CD8-positive, alpha-beta memory T cell (primary cell): ENCODE measurements at regions not wholly inside any gene's neighbourhood (a gene's known extent, or its start where the extent isn't known, plus 50 kb on each side); places are given as distances from the start of the nearest gene placed in this dataset.

ENCODE experiments used
- CTCF ChIA-PET: fragments of 350-600 bp; sonication (Branson Sonifier 250); formaldehyde crosslinking; loops from one replicate; lab custom pipeline; 2021; ENCODE audit warnings: antibody characterized with exemption; lab: Charles Lee
- POLR2A ChIA-PET: fragments of 350-600 bp; sonication (Branson Sonifier 250); formaldehyde crosslinking; loops from one replicate; lab custom pipeline; 2021; ENCODE audit warnings: antibody characterized with exemption; lab: Charles Lee
- DNase-seq, 5 donors: peaks; one replicate each; pipeline versions ENCODE4 v3.0.0 to v3.0.0-alpha.2; 2020 to 2022; ENCODE audit warnings: mixed read lengths in 1 of 5
- H3K27ac ChIP-seq: one replicate; pipeline ENCODE4 v1.7.0; 2013; ENCODE audit warnings: low read depth, mild to moderate bottlenecking, low read length, moderate library complexity
- H3K27me3 ChIP-seq: 2 replicates; pipeline ENCODE4 v1.7.0; 2013; ENCODE audit warnings: low read length, mild to moderate bottlenecking; ENCODE audit not compliant: insufficient read depth, poor library complexity, severe bottlenecking
- H3K36me3 ChIP-seq: 2 replicates; pipeline ENCODE4 v1.7.0; 2013; ENCODE audit warnings: mild to moderate bottlenecking, low read length, moderate library complexity; ENCODE audit not compliant: insufficient read depth
- H3K4me1 ChIP-seq: 2 replicates; pipeline ENCODE4 v1.7.0; 2013; ENCODE audit warnings: mild to moderate bottlenecking, low read length, moderate library complexity; ENCODE audit not compliant: insufficient read depth
- H3K4me3 ChIP-seq: 2 replicates; pipeline ENCODE4 v1.7.0; 2013; ENCODE audit warnings: mild to moderate bottlenecking, low read length
- H3K9me3 ChIP-seq: 2 replicates; pipeline ENCODE4 v1.7.0; 2013; ENCODE audit warnings: mild to moderate bottlenecking, low read length
- H3K27ac Mint-ChIP-seq, 8 donors: one replicate each; pipeline ENCODE4 v1.8.0; 2020 to 2021; ENCODE audit warnings: mixed read lengths in 8 of 8, mild to moderate bottlenecking in 6 of 8, inconsistent platforms in 3 of 8, moderate library complexity in 3 of 8
- H3K27me3 Mint-ChIP-seq, 2 donors: one replicate each; pipeline ENCODE4 v1.8.0; 2020 to 2021; ENCODE audit warnings: mixed read lengths in 2 of 2, mild to moderate bottlenecking in 1 of 2, moderate library complexity in 1 of 2
- H3K36me3 Mint-ChIP-seq, 3 donors: one replicate each; pipeline ENCODE4 v1.8.0; 2020 to 2021; ENCODE audit warnings: mixed read lengths in 3 of 3, inconsistent platforms in 1 of 3, mild to moderate bottlenecking in 1 of 3
- H3K4me1 Mint-ChIP-seq, 3 donors: one replicate each; pipeline ENCODE4 v1.8.0; 2020 to 2021; ENCODE audit warnings: mixed read lengths in 3 of 3, inconsistent platforms in 1 of 3, mild to moderate bottlenecking in 1 of 3
- H3K4me3 Mint-ChIP-seq, 7 donors: one replicate each; pipeline ENCODE4 v1.8.0; 2020 to 2021; ENCODE audit warnings: mixed read lengths in 7 of 7, mild to moderate bottlenecking in 6 of 7, moderate library complexity in 4 of 7, inconsistent platforms in 2 of 7
- H3K9me3 Mint-ChIP-seq, 5 donors: one replicate each; pipeline ENCODE4 v1.8.0; 2020 to 2022; ENCODE audit warnings: mixed read lengths in 5 of 5, mild to moderate bottlenecking in 3 of 5, moderate library complexity in 2 of 5, inconsistent platforms in 1 of 5

DNA sequence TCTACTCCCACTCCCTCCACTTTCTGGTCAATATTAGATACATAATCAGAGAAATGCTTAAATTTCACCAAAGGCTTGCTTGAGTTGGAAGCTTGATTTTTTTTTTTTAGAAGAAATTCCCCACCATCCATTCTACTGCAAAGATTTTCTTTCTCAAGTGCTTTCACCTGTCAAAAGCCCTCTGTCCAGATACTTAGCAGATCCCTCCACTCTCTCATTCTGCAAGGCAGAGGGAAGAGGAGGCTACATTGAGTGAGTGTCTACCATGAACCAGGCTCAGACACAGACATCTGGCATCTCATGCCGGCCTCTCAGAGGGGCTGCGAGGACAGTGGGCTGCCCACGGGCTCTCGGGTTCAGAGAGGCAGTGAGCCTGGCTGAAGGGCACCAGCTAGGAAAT lies 127.6 kb upstream of the GSC start:
- H3K27ac ChIP-seq = no peak overlapping the region
- H3K4me1 Mint-ChIP-seq = no peaks in the 10 kb centered on the region
- no peaks in the 10 kb centered on the region for H3K9me3 ChIP-seq
- ChIA-PET POLR2A (no interaction called here), CTCF (no interaction called here)
- H3K9me3 Mint-ChIP-seq = peaks cover 0 to 2% (median 0%) of the 10 kb centered on the region in 5 donors
- no peaks in the 10 kb centered on the region for H3K4me1 ChIP-seq
- H3K27me3 ChIP-seq = no peaks in the 10 kb centered on the region
- peaks cover 3 to 9% of the 10 kb centered on the region in 2 donors for H3K27me3 Mint-ChIP-seq
- H3K36me3 Mint-ChIP-seq = no peaks in the 10 kb centered on the region
- no peak overlapping the region for H3K27ac Mint-ChIP-seq
- no peaks in the 10 kb centered on the region for H3K36me3 ChIP-seq
- H3K4me3 ChIP-seq = no peak overlapping the region
- no peak for DNase-seq
- no peak overlapping the region for H3K4me3 Mint-ChIP-seq

- H3K9me3 ChIP-seq = no peaks in the 10 kb centered on the region
- no peaks in the 10 kb centered on the region for H3K4me1 ChIP-seq
- Mint-ChIP-seq H3K27ac (peak overlapping the region in 1 of 8 donors; percentile 8), H3K27me3 (peaks cover 3 to 9% of the 10 kb centered on the region in 2 donors), H3K4me3 (no peak overlapping the region), H3K9me3 (peaks cover 0 to 2% (median 0%) of the 10 kb centered on the region in 5 donors), H3K4me1 (no peaks in the 10 kb centered on the region), H3K36me3 (no peaks in the 10 kb centered on the region)
- ChIA-PET POLR2A (no interaction called here), CTCF (no interaction called here)
- H3K27ac ChIP-seq = no peak overlapping the region
- DNase-seq = no peak
- no peak overlapping the region for H3K4me3 ChIP-seq
- H3K27me3 ChIP-seq = no peaks in the 10 kb centered on the region
- H3K36me3 ChIP-seq = no peaks in the 10 kb centered on the region
These were observed 127.2 kb upstream of the GSC start for GRCh38 chr14:94897082-94897481.

- no peak overlapping the region for H3K27ac ChIP-seq
- no peaks in the 10 kb centered on the region for H3K27me3 ChIP-seq
- DNase-seq = no peak
- peaks cover 0 to 5% of the 10 kb centered on the region in 2 donors for H3K27me3 Mint-ChIP-seq
- peaks cover 0 to 2% (median 0%) of the 10 kb centered on the region in 5 donors for H3K9me3 Mint-ChIP-seq
- H3K4me3 Mint-ChIP-seq = no peak overlapping the region
- H3K9me3 ChIP-seq = no peaks in the 10 kb centered on the region
- H3K4me1 ChIP-seq = no peaks in the 10 kb centered on the region
- no peaks in the 10 kb centered on the region for H3K36me3 Mint-ChIP-seq
- CTCF ChIA-PET = no interaction called here
- peak overlapping the region in 1 of 8 donors; percentile 7 for H3K27ac Mint-ChIP-seq
- POLR2A ChIA-PET = no interaction called here
- H3K36me3 ChIP-seq = no peaks in the 10 kb centered on the region
- no peak overlapping the region for H3K4me3 ChIP-seq
- H3K4me1 Mint-ChIP-seq = no peaks in the 10 kb centered on the region
These were observed 123.7 kb upstream of the GSC start for GRCh38 chr14:94893411-94894160.

GRCh38 chr14:94890785-94891184 lies 120.9 kb upstream of the GSC start:
- no peaks in the 10 kb centered on the region for H3K27me3 ChIP-seq
- H3K9me3 ChIP-seq = no peaks in the 10 kb centered on the region
- no peak for DNase-seq
- H3K4me1 ChIP-seq = no peaks in the 10 kb centered on the region
- H3K36me3 Mint-ChIP-seq = no peaks in the 10 kb centered on the region
- H3K27ac Mint-ChIP-seq = no peak overlapping the region
- H3K9me3 Mint-ChIP-seq = no peaks in the 10 kb centered on the region
- CTCF ChIA-PET = no interaction called here
- POLR2A ChIA-PET = no interaction called here
- H3K27me3 Mint-ChIP-seq = peaks cover 0 to 2% of the 10 kb centered on the region in 2 donors
- H3K36me3 ChIP-seq = no peaks in the 10 kb centered on the region
- H3K4me3 ChIP-seq = no peak overlapping the region
- no peak overlapping the region for H3K27ac ChIP-seq
- no peak overlapping the region for H3K4me3 Mint-ChIP-seq
- H3K4me1 Mint-ChIP-seq = no peaks in the 10 kb centered on the region

- no peaks in the 10 kb centered on the region for H3K4me1 Mint-ChIP-seq
- Histone ChIP-seq H3K36me3 (no peaks in the 10 kb centered on the region), H3K9me3 (no peaks in the 10 kb centered on the region), H3K4me3 (no peak overlapping the region), H3K4me1 (no peaks in the 10 kb centered on the region), H3K27me3 (no peaks in the 10 kb centered on the region), H3K27ac (no peak overlapping the region)
- no peaks in the 10 kb centered on the region for H3K9me3 Mint-ChIP-seq
- no peaks in the 10 kb centered on the region for H3K36me3 Mint-ChIP-seq
- POLR2A ChIA-PET = no interaction called here
- H3K27ac Mint-ChIP-seq = no peak overlapping the region
- H3K4me3 Mint-ChIP-seq = no peak overlapping the region
- CTCF ChIA-PET = no interaction called here
- no peak for DNase-seq
- H3K27me3 Mint-ChIP-seq = peaks cover 4% of the 10 kb centered on the region in 2 donors
These were observed 119.8 kb upstream of the GSC start for GRCh38 chr14:94889520-94890312.

DNA sequence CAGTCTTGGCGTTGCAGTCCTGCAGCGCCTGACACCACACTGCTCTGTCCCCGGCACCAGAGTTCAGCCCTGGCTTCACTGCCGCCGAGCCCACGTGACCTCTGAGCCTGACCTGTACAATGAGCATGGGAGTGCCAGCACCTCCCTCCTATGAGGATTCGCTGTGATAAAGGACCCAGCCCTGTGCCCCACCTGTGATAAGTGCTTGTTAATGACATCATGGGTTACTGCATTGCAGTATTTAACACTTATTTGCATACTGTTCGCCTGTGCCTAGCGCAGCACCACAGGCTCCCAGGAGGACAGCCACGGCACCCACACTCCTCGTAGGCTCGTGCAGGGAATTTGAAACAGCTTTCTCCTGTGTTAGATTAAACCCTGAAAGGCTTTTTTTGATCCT lies 118.2 kb upstream of the GSC start:
- no peak overlapping the region for H3K4me3 ChIP-seq
- Mint-ChIP-seq H3K27ac (peak overlapping the region in 1 of 8 donors; percentile 64), H3K9me3 (no peaks in the 10 kb centered on the region), H3K4me3 (no peak overlapping the region), H3K4me1 (no peaks in the 10 kb centered on the region), H3K27me3 (peaks cover 4% of the 10 kb centered on the region in 2 donors), H3K36me3 (no peaks in the 10 kb centered on the region)
- CTCF ChIA-PET = no interaction called here
- H3K4me1 ChIP-seq = no peaks in the 10 kb centered on the region
- no peak overlapping the region for H3K27ac ChIP-seq
- H3K36me3 ChIP-seq = no peaks in the 10 kb centered on the region
- no peaks in the 10 kb centered on the region for H3K9me3 ChIP-seq
- POLR2A ChIA-PET = no interaction called here
- DNase-seq = no peak
- no peaks in the 10 kb centered on the region for H3K27me3 ChIP-seq

DNA sequence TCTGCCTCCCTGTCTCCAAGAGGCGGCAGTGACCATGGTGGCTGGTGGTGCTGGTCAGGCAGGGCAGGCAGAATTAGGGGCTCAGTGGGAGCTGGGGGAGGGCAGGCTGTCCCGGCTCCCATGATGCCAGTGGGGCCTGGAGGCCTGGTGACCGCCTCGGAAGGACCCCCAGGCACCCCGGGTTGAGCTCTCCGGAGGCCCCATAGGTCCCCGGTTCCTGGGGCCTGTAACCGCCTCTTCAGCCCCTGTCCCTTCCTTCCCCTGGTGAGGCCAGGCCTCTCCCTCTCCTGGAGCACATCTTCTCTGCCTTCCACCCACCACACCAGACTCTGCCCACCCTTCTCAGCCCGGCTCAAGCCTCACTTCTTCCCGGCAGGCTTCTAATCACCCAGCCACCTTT lies 117.7 kb upstream of the GSC start:
- Mint-ChIP-seq H3K4me1 (no peaks in the 10 kb centered on the region), H3K4me3 (no peak overlapping the region), H3K27me3 (peaks cover 4% of the 10 kb centered on the region in 2 donors), H3K27ac (no peak overlapping the region), H3K9me3 (no peaks in the 10 kb centered on the region), H3K36me3 (no peaks in the 10 kb centered on the region)
- ChIA-PET CTCF (no interaction called here), POLR2A (no interaction called here)
- Histone ChIP-seq H3K27ac (no peak overlapping the region), H3K9me3 (no peaks in the 10 kb centered on the region), H3K4me1 (no peaks in the 10 kb centered on the region), H3K36me3 (no peaks in the 10 kb centered on the region), H3K4me3 (no peak overlapping the region), H3K27me3 (no peaks in the 10 kb centered on the region)
- DNase-seq = no peak

- H3K36me3 ChIP-seq = no peaks in the 10 kb centered on the region
- Mint-ChIP-seq H3K27ac (no peak overlapping the region), H3K27me3 (peaks cover 4% of the 10 kb centered on the region in 2 donors), H3K4me3 (no peak overlapping the region), H3K9me3 (peaks cover 0 to 2% (median 0%) of the 10 kb centered on the region in 5 donors), H3K4me1 (no peaks in the 10 kb centered on the region), H3K36me3 (no peaks in the 10 kb centered on the region)
- no peak for DNase-seq
- no peak overlapping the region for H3K4me3 ChIP-seq
- no peak overlapping the region for H3K27ac ChIP-seq
- H3K9me3 ChIP-seq = no peaks in the 10 kb centered on the region
- H3K4me1 ChIP-seq = no peaks in the 10 kb centered on the region
- ChIA-PET CTCF (no interaction called here), POLR2A (no interaction called here)
- H3K27me3 ChIP-seq = no peaks in the 10 kb centered on the region
These were observed 117.0 kb upstream of the GSC start for GRCh38 chr14:94886931-94887330.
